WTC11 (cell line): ENCODE measurements at regions not wholly inside any gene's neighbourhood (a gene's known extent, or its start where the extent isn't known, plus 50 kb on each side); places are given as distances from the start of the nearest gene placed in this dataset.

Experiments
- ATAC-seq: fragments of 200-7000 bp; cut with Tn5 transposase; 2 replicates; pipeline ENCODE4 v1.10.0; 2021; ENCODE audit warnings: mild to moderate bottlenecking, moderate library complexity
- CTCF ChIA-PET: fragments of 300-600 bp; sonication (Branson Sonifier 250); formaldehyde crosslinking; loops from one replicate; lab custom pipeline; 2021; ENCODE audit warnings: antibody characterized with exemption; lab: Charles Lee
- POLR2A ChIA-PET: fragments of 350-600 bp; sonication (Branson Sonifier 250); formaldehyde crosslinking; loops from one replicate; lab custom pipeline; 2021; ENCODE audit warnings: antibody characterized with exemption; lab: Charles Lee
- DNase-seq: peaks from one replicate; pipeline ENCODE4 v3.0.0; 2021; ENCODE audit warnings: low spot score
- H3K27ac Mint-ChIP-seq: 2 replicates; pipeline ENCODE4 v1.8.0; 2021; ENCODE audit warnings: mixed read lengths
- H3K27me3 Mint-ChIP-seq: 2 replicates; pipeline ENCODE4 v1.8.0; 2021; ENCODE audit warnings: low read depth, mild to moderate bottlenecking, moderate library complexity, mixed read lengths
- H3K36me3 Mint-ChIP-seq: 2 replicates; pipeline ENCODE4 v1.8.0; 2021; ENCODE audit warnings: mixed read lengths
- H3K4me1 Mint-ChIP-seq: 2 replicates; pipeline ENCODE4 v1.8.0; 2022; ENCODE audit warnings: mixed read lengths
- H3K4me3 Mint-ChIP-seq: 2 replicates; pipeline ENCODE4 v1.8.0; 2021; ENCODE audit warnings: mild to moderate bottlenecking, moderate library complexity, mixed read lengths
- H3K9me3 Mint-ChIP-seq: 2 replicates; pipeline ENCODE4 v1.8.0; 2021; ENCODE audit warnings: mixed read lengths
- CREB1 ChIP-seq: sonication (generic); formaldehyde crosslinking; IDR thresholded peaks from 2 replicates; pipeline ENCODE4 v1.8.0; 2023; ENCODE audit warnings: mild to moderate bottlenecking, missing genetic modification reagents
- CREM ChIP-seq: sonication (generic); formaldehyde crosslinking; IDR thresholded peaks from 2 replicates; pipeline ENCODE4 v1.8.1; 2022; ENCODE audit warnings: mild to moderate bottlenecking, missing genetic modification reagents, moderate library complexity
- ESRRA ChIP-seq: sonication (generic); formaldehyde crosslinking; IDR thresholded peaks from 2 replicates; pipeline ENCODE4 v1.8.1; 2022; ENCODE audit warnings: mild to moderate bottlenecking, missing genetic modification reagents, borderline replicate concordance
- ETV6 ChIP-seq: sonication (generic); formaldehyde crosslinking; IDR thresholded peaks from 2 replicates; pipeline ENCODE4 v1.8.1; 2022; ENCODE audit warnings: mild to moderate bottlenecking, missing genetic modification reagents
- FOXJ3 ChIP-seq: sonication (generic); formaldehyde crosslinking; IDR thresholded peaks from 2 replicates; pipeline ENCODE4 v1.9.0; 2021; ENCODE audit warnings: missing genetic modification reagents, mild to moderate bottlenecking, borderline replicate concordance
- FOXP1 ChIP-seq: sonication (generic); formaldehyde crosslinking; IDR thresholded peaks from 2 replicates; pipeline ENCODE4 v1.8.0; 2022; ENCODE audit warnings: missing genetic modification reagents, mild to moderate bottlenecking, moderate library complexity, borderline replicate concordance
- GRHL2 ChIP-seq: fragments of 250-450 bp; sonication (Bioruptor Pico); IDR thresholded peaks from 2 replicates; pipeline ENCODE4 v1.8.0; 2022; ENCODE audit warnings: mild to moderate bottlenecking, moderate library complexity; ENCODE audit not compliant: insufficient replicate concordance, severe bottlenecking
- JAZF1 ChIP-seq: fragments of 250-450 bp; sonication (Bioruptor Pico); IDR thresholded peaks from 2 replicates; pipeline ENCODE4 v1.9.0; 2021; ENCODE audit warnings: moderate library complexity, mild to moderate bottlenecking, inconsistent platforms
- NFATC4 ChIP-seq: fragments of 250-450 bp; sonication (Bioruptor Pico); IDR thresholded peaks from 2 replicates; pipeline ENCODE4 v1.9.0; 2021; ENCODE audit warnings: mild to moderate bottlenecking
- NFYB ChIP-seq: sonication (generic); formaldehyde crosslinking; conservative IDR thresholded peaks from 2 replicates; pipeline ENCODE4 v1.8.0; 2022; ENCODE audit warnings: low read depth, missing genetic modification reagents
- NR3C1 ChIP-seq: sonication (generic); formaldehyde crosslinking; conservative IDR thresholded peaks from 2 replicates; pipeline ENCODE4 v1.8.1; 2023; ENCODE audit warnings: low read depth, mild to moderate bottlenecking, missing genetic modification reagents
- PRRX2 ChIP-seq: fragments of 250-450 bp; sonication (Bioruptor Pico); IDR thresholded peaks from 2 replicates; pipeline ENCODE4 v1.8.0; 2021; ENCODE audit warnings: mild to moderate bottlenecking
- SMAD4 ChIP-seq: sonication (generic); formaldehyde crosslinking; IDR thresholded peaks from 2 replicates; pipeline ENCODE4 v1.8.0; 2022; ENCODE audit warnings: mild to moderate bottlenecking, missing genetic modification reagents
- SOX15 ChIP-seq: fragments of 250-450 bp; sonication (Bioruptor Pico); IDR thresholded peaks from 2 replicates; pipeline ENCODE4 v1.9.0; 2021; ENCODE audit warnings: mild to moderate bottlenecking
- STAT6 ChIP-seq: sonication (generic); formaldehyde crosslinking; conservative IDR thresholded peaks from 2 replicates; pipeline ENCODE4 v1.8.1; 2023; ENCODE audit warnings: mild to moderate bottlenecking, low read depth, missing genetic modification reagents, moderate library complexity
- TCF7 ChIP-seq: sonication (generic); formaldehyde crosslinking; IDR thresholded peaks from 2 replicates; pipeline ENCODE4 v1.8.0; 2022; ENCODE audit warnings: mild to moderate bottlenecking, low read depth, missing genetic modification reagents, moderate library complexity
- TEAD1 ChIP-seq: sonication (generic); formaldehyde crosslinking; IDR thresholded peaks from 2 replicates; pipeline ENCODE4 v1.8.0; 2022; ENCODE audit warnings: mild to moderate bottlenecking, missing genetic modification reagents
- ZMAT4 ChIP-seq: fragments of 250-450 bp; sonication (Bioruptor Pico); IDR thresholded peaks from 2 replicates; pipeline ENCODE4 v1.9.0; 2021; ENCODE audit warnings: mild to moderate bottlenecking
- ZNF138 ChIP-seq: sonication (generic); formaldehyde crosslinking; conservative IDR thresholded peaks from 2 replicates; pipeline ENCODE4 v1.8.1; 2022; ENCODE audit warnings: mild to moderate bottlenecking, moderate library complexity, missing genetic modification reagents
- ZNF232 ChIP-seq: sonication (generic); formaldehyde crosslinking; IDR thresholded peaks from 2 replicates; pipeline ENCODE4 v1.8.0; 2022; ENCODE audit warnings: mild to moderate bottlenecking, missing genetic modification reagents
- ZNF263 ChIP-seq: sonication (generic); formaldehyde crosslinking; IDR thresholded peaks from 2 replicates; pipeline ENCODE4 v1.8.1; 2022; ENCODE audit warnings: low read depth, mild to moderate bottlenecking, moderate library complexity, missing genetic modification reagents
- ZNF281 ChIP-seq: sonication (generic); formaldehyde crosslinking; IDR thresholded peaks from 2 replicates; pipeline ENCODE4 v1.8.0; 2023; ENCODE audit warnings: mild to moderate bottlenecking, missing genetic modification reagents
- ZNF671 ChIP-seq: fragments of 250-450 bp; sonication (Bioruptor Pico); IDR thresholded peaks from 2 replicates; pipeline ENCODE4 v1.8.0; 2021; ENCODE audit warnings: mild to moderate bottlenecking
- TF ChIP-seq, protein P1 (sequence below): sonication (generic); formaldehyde crosslinking; IDR thresholded peaks from 2 replicates; pipeline ENCODE4 v1.8.1; 2022; ENCODE audit warnings: low read depth, missing genetic modification reagents, borderline replicate concordance
- TF ChIP-seq, protein P2 (sequence below): sonication (generic); formaldehyde crosslinking; IDR thresholded peaks from 2 replicates; pipeline ENCODE4 v1.8.0; 2022; ENCODE audit warnings: missing genetic modification reagents
- TF ChIP-seq, protein P3 (sequence below): sonication (generic); formaldehyde crosslinking; IDR thresholded peaks from 2 replicates; pipeline ENCODE4 v1.8.1; 2023; ENCODE audit warnings: mild to moderate bottlenecking, moderate library complexity, missing genetic modification reagents

DNA sequence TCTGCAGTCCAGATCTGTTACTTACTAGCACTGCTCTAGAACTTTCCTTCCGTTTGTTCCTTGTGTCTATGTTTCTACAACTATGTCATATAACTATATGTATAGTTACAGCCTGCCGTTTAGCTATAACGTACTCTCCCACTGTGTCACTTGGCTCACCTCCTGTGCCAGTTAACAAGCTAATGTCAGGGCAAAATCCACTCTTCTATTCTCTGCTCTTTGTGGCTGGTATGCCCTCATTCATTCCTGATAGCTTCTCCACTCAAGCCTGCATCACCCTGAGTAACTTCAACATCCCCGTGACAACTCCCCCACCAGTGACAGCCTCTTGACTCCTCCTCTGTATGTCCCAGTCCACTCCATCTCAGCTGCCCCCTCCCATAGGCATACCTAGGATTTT lies 229.2 kb downstream of the TJP1 start:
- Mint-ChIP-seq H3K4me3 (no peak overlapping the region), H3K36me3 (no peaks in the 10 kb centered on the region), H3K4me1 (peaks cover 29% of the 10 kb centered on the region), H3K27ac (no peak overlapping the region), H3K9me3 (no peaks in the 10 kb centered on the region), H3K27me3 (no peaks in the 10 kb centered on the region)
- CTCF ChIA-PET, result no interaction called here
- POLR2A ChIA-PET, result interaction anchor here (0.6 kb wide), 1 partner anchor 530 kb away, joined by 4 read pairs; no protein-coding TSS in a partner anchor
- DNase-seq (no peak), ATAC-seq (no peak)
- no peak for TF ChIP-seq CREB1 (CRISPR knock-in tag)
- no peak for TF ChIP-seq ZNF263 (CRISPR knock-in tag)
- no peak for TF ChIP-seq ZNF138 (CRISPR knock-in tag)
- TF ChIP-seq NR3C1 (CRISPR knock-in tag), result no peak
- TF ChIP-seq SMAD4, result no peak
- TF ChIP-seq FOXP1, result no peak
- TF ChIP-seq FOXJ3 (CRISPR knock-in tag), result no peak
- TF ChIP-seq JAZF1 (CRISPR knock-in tag), result no peak
- TF ChIP-seq ZNF671 (CRISPR knock-in tag), result no peak
- TF ChIP-seq, protein P1, sequence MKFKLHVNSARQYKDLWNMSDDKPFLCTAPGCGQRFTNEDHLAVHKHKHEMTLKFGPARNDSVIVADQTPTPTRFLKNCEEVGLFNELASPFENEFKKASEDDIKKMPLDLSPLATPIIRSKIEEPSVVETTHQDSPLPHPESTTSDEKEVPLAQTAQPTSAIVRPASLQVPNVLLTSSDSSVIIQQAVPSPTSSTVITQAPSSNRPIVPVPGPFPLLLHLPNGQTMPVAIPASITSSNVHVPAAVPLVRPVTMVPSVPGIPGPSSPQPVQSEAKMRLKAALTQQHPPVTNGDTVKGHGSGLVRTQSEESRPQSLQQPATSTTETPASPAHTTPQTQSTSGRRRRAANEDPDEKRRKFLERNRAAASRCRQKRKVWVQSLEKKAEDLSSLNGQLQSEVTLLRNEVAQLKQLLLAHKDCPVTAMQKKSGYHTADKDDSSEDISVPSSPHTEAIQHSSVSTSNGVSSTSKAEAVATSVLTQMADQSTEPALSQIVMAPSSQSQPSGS, result no peak
- TF ChIP-seq NFYB, result no peak
- TF ChIP-seq, protein P2, sequence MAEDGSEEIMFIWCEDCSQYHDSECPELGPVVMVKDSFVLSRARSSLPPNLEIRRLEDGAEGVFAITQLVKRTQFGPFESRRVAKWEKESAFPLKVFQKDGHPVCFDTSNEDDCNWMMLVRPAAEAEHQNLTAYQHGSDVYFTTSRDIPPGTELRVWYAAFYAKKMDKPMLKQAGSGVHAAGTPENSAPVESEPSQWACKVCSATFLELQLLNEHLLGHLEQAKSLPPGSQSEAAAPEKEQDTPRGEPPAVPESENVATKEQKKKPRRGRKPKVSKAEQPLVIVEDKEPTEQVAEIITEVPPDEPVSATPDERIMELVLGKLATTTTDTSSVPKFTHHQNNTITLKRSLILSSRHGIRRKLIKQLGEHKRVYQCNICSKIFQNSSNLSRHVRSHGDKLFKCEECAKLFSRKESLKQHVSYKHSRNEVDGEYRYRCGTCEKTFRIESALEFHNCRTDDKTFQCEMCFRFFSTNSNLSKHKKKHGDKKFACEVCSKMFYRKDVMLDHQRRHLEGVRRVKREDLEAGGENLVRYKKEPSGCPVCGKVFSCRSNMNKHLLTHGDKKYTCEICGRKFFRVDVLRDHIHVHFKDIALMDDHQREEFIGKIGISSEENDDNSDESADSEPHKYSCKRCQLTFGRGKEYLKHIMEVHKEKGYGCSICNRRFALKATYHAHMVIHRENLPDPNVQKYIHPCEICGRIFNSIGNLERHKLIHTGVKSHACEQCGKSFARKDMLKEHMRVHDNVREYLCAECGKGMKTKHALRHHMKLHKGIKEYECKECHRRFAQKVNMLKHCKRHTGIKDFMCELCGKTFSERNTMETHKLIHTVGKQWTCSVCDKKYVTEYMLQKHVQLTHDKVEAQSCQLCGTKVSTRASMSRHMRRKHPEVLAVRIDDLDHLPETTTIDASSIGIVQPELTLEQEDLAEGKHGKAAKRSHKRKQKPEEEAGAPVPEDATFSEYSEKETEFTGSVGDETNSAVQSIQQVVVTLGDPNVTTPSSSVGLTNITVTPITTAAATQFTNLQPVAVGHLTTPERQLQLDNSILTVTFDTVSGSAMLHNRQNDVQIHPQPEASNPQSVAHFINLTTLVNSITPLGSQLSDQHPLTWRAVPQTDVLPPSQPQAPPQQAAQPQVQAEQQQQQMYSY (CRISPR knock-in tag), result no peak
- TF ChIP-seq, protein P3, sequence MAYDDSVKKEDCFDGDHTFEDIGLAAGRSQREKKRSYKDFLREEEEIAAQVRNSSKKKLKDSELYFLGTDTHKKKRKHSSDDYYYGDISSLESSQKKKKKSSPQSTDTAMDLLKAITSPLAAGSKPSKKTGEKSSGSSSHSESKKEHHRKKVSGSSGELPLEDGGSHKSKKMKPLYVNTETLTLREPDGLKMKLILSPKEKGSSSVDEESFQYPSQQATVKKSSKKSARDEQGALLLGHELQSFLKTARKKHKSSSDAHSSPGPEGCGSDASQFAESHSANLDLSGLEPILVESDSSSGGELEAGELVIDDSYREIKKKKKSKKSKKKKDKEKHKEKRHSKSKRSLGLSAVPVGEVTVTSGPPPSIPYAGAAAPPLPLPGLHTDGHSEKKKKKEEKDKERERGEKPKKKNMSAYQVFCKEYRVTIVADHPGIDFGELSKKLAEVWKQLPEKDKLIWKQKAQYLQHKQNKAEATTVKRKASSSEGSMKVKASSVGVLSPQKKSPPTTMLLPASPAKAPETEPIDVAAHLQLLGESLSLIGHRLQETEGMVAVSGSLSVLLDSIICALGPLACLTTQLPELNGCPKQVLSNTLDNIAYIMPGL (CRISPR knock-in tag), result no peak
- no peak for TF ChIP-seq SOX15
- TF ChIP-seq ZMAT4, result no peak
- TF ChIP-seq TEAD1, result no peak
- TF ChIP-seq CREM (CRISPR knock-in tag), result no peak
- TF ChIP-seq GRHL2 (CRISPR knock-in tag), result no peak
- no peak for TF ChIP-seq PRRX2 (CRISPR knock-in tag)
- TF ChIP-seq NFATC4 (CRISPR knock-in tag), result no peak
- TF ChIP-seq, all 79 proteins: peak for 0

DNA sequence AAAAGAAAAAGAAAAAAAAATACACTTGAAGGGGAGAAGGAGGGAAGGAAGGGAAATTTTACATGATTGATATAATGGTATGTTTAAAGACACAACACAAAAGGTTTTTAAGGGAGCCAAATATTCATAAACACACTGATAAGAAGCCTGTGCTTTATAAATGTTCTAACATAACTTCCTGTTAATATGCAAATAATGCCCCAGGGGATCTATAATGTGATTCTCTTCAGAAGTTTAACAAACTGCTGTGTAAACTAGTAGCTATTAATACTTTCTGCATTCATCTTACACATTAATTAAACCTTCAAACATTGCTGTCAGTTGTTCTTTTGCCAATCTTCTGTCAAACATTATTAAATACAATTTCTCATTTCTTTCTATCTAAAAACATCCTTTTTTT lies 231.6 kb downstream of the TJP1 start:
- Mint-ChIP-seq H3K27me3 (no peaks in the 10 kb centered on the region), H3K9me3 (no peaks in the 10 kb centered on the region), H3K4me1 (peaks cover 29% of the 10 kb centered on the region), H3K36me3 (no peaks in the 10 kb centered on the region), H3K27ac (no peak overlapping the region), H3K4me3 (no peak overlapping the region)
- no peak for ATAC-seq
- POLR2A ChIA-PET, result interaction anchor here (1.1 kb wide), 1 partner anchor 16 kb away, joined by 4 read pairs; no protein-coding TSS in a partner anchor
- CTCF ChIA-PET, result interaction anchor here (0.6 to 0.7 kb wide), 2 partner anchors 220 to 386 kb away, joined by 3 to 4 read pairs; no protein-coding TSS in a partner anchor
- DNase-seq, result no peak
- TF ChIP-seq ZNF281 (CRISPR knock-in tag) (no peak), ESRRA (CRISPR knock-in tag) (no peak), ZNF232 (no peak), STAT6 (CRISPR knock-in tag) (no peak), ETV6 (CRISPR knock-in tag) (no peak), TCF7 (CRISPR knock-in tag) (no peak)
